ENCODE measurements at regions not wholly inside any gene's neighbourhood (a gene's known extent, or its start where the extent isn't known, plus 50 kb on each side); places are given as distances from the start of the nearest gene placed in this dataset.
"Not testable (repeated sequence)": the region's sequence is repeated elsewhere in the genome, so short reads cannot be mapped to it uniquely, and the experiment has no call there.

GRCh38 chr12:17132336-17132735, 526.4 kb upstream of the LMO3 start:
- no peak for ATAC-seq
- no peak for TF ChIP-seq TSHZ2 (CRISPR knock-in tag; IDR thresholded peaks at IDR 0.05)
- no peak for TF ChIP-seq ZNF70 (CRISPR knock-in tag; IDR thresholded peaks at IDR 0.05)
- no peak for TF ChIP-seq GLIS3 (CRISPR knock-in tag; IDR thresholded peaks at IDR 0.05)

- not testable (repeated sequence) for ATAC-seq
Measured at GRCh38 chr12:17116538-17116937, 510.6 kb upstream of the LMO3 start.

GRCh38 chr12:17110316-17110715, 504.4 kb upstream of the LMO3 start:
- no peak for TF ChIP-seq PPARA (CRISPR knock-in tag; IDR thresholded peaks at IDR 0.05; ENCODE audit: borderline replicate concordance)
- no peak for TF ChIP-seq ZNF565 (CRISPR knock-in tag; conservative IDR thresholded peaks at IDR 0.05; ENCODE audit: low read depth)
- no peak for TF ChIP-seq ZFP30 (CRISPR knock-in tag; IDR thresholded peaks at IDR 0.05)
- TF ChIP-seq GLIS3 (CRISPR knock-in tag; IDR thresholded peaks at IDR 0.05), result no peak
- ATAC-seq, result no peak

- TF ChIP-seq PATZ1 (CRISPR knock-in tag; IDR thresholded peaks at IDR 0.05; ENCODE audit: borderline replicate concordance), result no peak
- no peak for TF ChIP-seq GLIS3 (CRISPR knock-in tag; IDR thresholded peaks at IDR 0.05)
- no peak for TF ChIP-seq CSDC2 (CRISPR knock-in tag; IDR thresholded peaks at IDR 0.05)
- TF ChIP-seq ZFP30 (CRISPR knock-in tag; IDR thresholded peaks at IDR 0.05), result no peak
- TF ChIP-seq ZFP3 (CRISPR knock-in tag; IDR thresholded peaks at IDR 0.05), result no peak
- TF ChIP-seq TSHZ2 (CRISPR knock-in tag; IDR thresholded peaks at IDR 0.05), result no peak
- TF ChIP-seq BACH2 (CRISPR knock-in tag; IDR thresholded peaks at IDR 0.05; ENCODE audit: borderline replicate concordance), result no peak
- no peak for TF ChIP-seq ZC3H10 (CRISPR knock-in tag; IDR thresholded peaks at IDR 0.05)
- TF ChIP-seq ESRRG (CRISPR knock-in tag; IDR thresholded peaks at IDR 0.05), result no peak
- TF ChIP-seq CSRNP3 (CRISPR knock-in tag; IDR thresholded peaks at IDR 0.05), result no peak
- TF ChIP-seq PPARA (CRISPR knock-in tag; IDR thresholded peaks at IDR 0.05; ENCODE audit: borderline replicate concordance), result no peak
- TF ChIP-seq ARNTL (CRISPR knock-in tag; IDR thresholded peaks at IDR 0.05; ENCODE audit: borderline replicate concordance, low read depth), result no peak
- ATAC-seq, result no peak
Measured at GRCh38 chr12:17108877-17109541, 503.0 kb upstream of the LMO3 start.

GRCh38 chr12:17104801-17105200, 498.8 kb upstream of the LMO3 start:
- ATAC-seq, result no peak
- TF ChIP-seq CREB5 (CRISPR knock-in tag; IDR thresholded peaks at IDR 0.05; ENCODE audit: low read depth), result no peak
- no peak for TF ChIP-seq RARB (CRISPR knock-in tag; IDR thresholded peaks at IDR 0.05)
- TF ChIP-seq ZNF8 (CRISPR knock-in tag; IDR thresholded peaks at IDR 0.05), result no peak
- no peak for TF ChIP-seq ZFP3 (CRISPR knock-in tag; IDR thresholded peaks at IDR 0.05)
- TF ChIP-seq OSR1 (CRISPR knock-in tag; IDR thresholded peaks at IDR 0.05), result no peak
- TF ChIP-seq ARNTL (CRISPR knock-in tag; IDR thresholded peaks at IDR 0.05; ENCODE audit: borderline replicate concordance, low read depth), result no peak
- TF ChIP-seq ESRRG (CRISPR knock-in tag; IDR thresholded peaks at IDR 0.05), result no peak
- no peak for TF ChIP-seq TCF4 (CRISPR knock-in tag; IDR thresholded peaks at IDR 0.05; ENCODE audit: borderline replicate concordance)
- TF ChIP-seq ZNF565 (CRISPR knock-in tag; conservative IDR thresholded peaks at IDR 0.05; ENCODE audit: low read depth), result no peak
- TF ChIP-seq ISL1 (CRISPR knock-in tag; IDR thresholded peaks at IDR 0.05), result no peak
- TF ChIP-seq GLIS3 (CRISPR knock-in tag; IDR thresholded peaks at IDR 0.05), result no peak

Measured in SK-N-SH treated with all-trans-retinoic acid at 6 μM for 48 hours (cell line).